Nephron progenitor cell (in vitro differentiated cells): ENCODE measurements at regions not wholly inside any gene's neighbourhood (a gene's known extent, or its start where the extent isn't known, plus 50 kb on each side); places are given as distances from the start of the nearest gene placed in this dataset.

ENCODE experiments used
- DNase-seq: peaks from one replicate; pipeline ENCODE4 v3.0.0; 2021
- H3K27ac Mint-ChIP-seq: 2 replicates; pipeline ENCODE4 v1.8.0; 2021; ENCODE audit warnings: mild to moderate bottlenecking, moderate library complexity, mixed read lengths
- H3K27me3 Mint-ChIP-seq: 2 replicates; pipeline ENCODE4 v1.8.0; 2021; ENCODE audit warnings: mild to moderate bottlenecking, low read depth, mixed read lengths; ENCODE audit not compliant: poor library complexity
- H3K36me3 Mint-ChIP-seq: 2 replicates; pipeline ENCODE4 v1.8.0; 2021; ENCODE audit warnings: low read depth, mixed read lengths
- H3K4me1 Mint-ChIP-seq: 2 replicates; pipeline ENCODE4 v1.8.0; 2021; ENCODE audit warnings: mixed read lengths
- H3K4me3 Mint-ChIP-seq: 2 replicates; pipeline ENCODE4 v1.8.0; 2021; ENCODE audit warnings: mild to moderate bottlenecking, moderate library complexity, mixed read lengths
- H3K9me3 Mint-ChIP-seq: 2 replicates; pipeline ENCODE4 v1.8.0; 2021; ENCODE audit warnings: mild to moderate bottlenecking, moderate library complexity, mixed read lengths
- TF ChIP-seq, protein P1 (sequence below): fragments of 200-600 bp; sonication (generic); IDR thresholded peaks from 2 replicates; pipeline ENCODE4 v1.5.0; 2021; ENCODE audit warnings: antibody characterized with exemption

DNA sequence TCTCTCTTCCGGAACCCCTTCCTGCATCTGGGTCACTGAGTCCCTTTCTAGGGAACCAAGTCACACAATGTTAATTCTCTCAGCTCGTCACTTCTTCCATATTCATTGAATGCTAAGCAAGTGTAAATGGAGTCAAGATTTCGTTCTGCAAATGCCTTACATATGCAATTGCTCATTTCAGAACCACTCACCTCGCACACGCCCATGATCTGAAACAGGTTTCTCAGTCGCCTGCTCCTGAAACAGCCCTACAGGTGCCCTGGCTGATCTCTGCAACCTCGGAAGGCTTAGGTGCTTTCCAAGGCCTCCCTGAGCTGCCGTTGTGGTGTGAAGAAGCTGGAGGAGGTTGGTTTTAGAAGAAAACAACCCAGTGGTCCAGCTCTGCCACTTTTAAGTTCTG is 100.8 kb upstream of the MSX1 start:
- TF ChIP-seq, protein P1, sequence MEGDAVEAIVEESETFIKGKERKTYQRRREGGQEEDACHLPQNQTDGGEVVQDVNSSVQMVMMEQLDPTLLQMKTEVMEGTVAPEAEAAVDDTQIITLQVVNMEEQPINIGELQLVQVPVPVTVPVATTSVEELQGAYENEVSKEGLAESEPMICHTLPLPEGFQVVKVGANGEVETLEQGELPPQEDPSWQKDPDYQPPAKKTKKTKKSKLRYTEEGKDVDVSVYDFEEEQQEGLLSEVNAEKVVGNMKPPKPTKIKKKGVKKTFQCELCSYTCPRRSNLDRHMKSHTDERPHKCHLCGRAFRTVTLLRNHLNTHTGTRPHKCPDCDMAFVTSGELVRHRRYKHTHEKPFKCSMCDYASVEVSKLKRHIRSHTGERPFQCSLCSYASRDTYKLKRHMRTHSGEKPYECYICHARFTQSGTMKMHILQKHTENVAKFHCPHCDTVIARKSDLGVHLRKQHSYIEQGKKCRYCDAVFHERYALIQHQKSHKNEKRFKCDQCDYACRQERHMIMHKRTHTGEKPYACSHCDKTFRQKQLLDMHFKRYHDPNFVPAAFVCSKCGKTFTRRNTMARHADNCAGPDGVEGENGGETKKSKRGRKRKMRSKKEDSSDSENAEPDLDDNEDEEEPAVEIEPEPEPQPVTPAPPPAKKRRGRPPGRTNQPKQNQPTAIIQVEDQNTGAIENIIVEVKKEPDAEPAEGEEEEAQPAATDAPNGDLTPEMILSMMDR = no peak
- no peak overlapping the region for H3K4me3 Mint-ChIP-seq

DNA sequence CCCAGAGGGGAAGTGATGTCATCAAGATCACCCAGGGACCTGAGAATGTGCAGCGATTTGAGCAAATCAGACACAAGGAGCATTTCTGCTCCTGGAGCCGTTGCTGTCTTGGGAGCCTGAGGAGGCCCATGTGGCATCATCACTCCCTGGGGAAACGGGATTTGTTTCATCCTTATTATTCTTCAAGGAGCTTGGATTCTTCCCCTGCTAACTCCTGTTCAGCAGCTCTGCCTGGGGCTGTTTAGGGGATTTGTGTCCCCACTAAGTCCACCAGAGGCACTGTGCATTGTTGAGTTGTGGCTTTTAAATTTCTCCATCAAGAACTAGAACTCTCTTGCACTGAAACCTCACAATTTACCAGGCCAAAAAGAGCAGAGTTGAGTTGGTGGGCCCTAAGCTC is 104.2 kb upstream of the MSX1 start:
- Mint-ChIP-seq H3K9me3 (no peaks in the 10 kb centered on the region), H3K36me3 (no peaks in the 10 kb centered on the region), H3K27ac (no peak overlapping the region), H3K4me1 (peaks cover 100% of the 10 kb centered on the region), H3K27me3 (peaks cover 11% of the 10 kb centered on the region), H3K4me3 (no peak overlapping the region)
- TF ChIP-seq, protein P1 = no peak
- no peak for DNase-seq

More for the DNA sequence above, 100.8 kb upstream of the MSX1 start:
- H3K9me3 Mint-ChIP-seq = no peaks in the 10 kb centered on the region
- H3K36me3 Mint-ChIP-seq = no peaks in the 10 kb centered on the region
- no peak for DNase-seq
- no peak overlapping the region for H3K27ac Mint-ChIP-seq
- H3K4me1 Mint-ChIP-seq = peaks cover 100% of the 10 kb centered on the region
- peaks cover 13% of the 10 kb centered on the region for H3K27me3 Mint-ChIP-seq

DNA sequence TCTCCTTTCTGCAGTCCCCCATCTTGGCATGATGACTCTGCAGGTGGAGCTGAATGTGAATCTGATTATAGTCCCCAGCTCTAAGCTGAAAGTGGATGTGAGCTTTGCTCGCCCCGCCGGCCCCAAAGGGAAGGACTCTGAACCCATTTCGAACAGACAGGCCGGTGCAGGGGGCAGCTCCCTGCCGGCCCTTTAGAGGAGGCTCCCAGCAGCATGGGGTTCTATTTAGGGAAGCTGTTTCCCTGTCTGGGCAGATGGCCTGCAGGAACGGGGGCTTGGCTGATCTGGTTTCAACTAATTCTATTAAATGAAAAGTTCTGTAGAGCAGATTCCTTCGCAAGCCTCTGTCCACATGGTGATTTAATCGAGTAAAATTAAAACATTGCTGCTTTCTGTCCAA is 104.8 kb upstream of the MSX1 start:
- DNase-seq = no peak
- H3K36me3 Mint-ChIP-seq = no peaks in the 10 kb centered on the region
- peaks cover 100% of the 10 kb centered on the region for H3K4me1 Mint-ChIP-seq
- H3K27ac Mint-ChIP-seq = no peak overlapping the region
- peak overlapping the region; percentile 12 for H3K4me3 Mint-ChIP-seq
- TF ChIP-seq, protein P1 = no peak
- H3K9me3 Mint-ChIP-seq = no peaks in the 10 kb centered on the region
- H3K27me3 Mint-ChIP-seq = peaks cover 5% of the 10 kb centered on the region

DNA sequence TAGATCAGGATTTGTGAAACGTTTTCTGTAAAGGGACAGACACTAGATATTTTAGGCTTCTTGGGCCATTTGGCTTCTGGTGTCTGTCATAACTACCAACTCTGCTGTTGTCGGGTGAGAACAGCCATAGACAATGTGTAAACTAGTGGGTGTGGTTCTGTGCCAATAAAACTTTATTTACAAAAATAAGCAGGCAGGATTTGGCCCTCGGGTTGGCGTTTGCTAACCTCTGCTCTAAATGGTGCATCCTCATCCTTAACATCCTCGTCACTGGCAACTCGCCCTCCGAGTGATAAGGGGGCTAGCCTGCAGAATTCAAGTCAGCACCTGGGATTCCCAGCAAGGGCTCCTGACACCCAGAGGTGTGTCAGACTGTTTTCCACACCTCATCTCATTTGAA is 105.8 kb upstream of the MSX1 start:
- Mint-ChIP-seq H3K27me3 (peaks cover 4% of the 10 kb centered on the region), H3K36me3 (no peaks in the 10 kb centered on the region), H3K4me3 (peak overlapping the region; percentile 40), H3K9me3 (no peaks in the 10 kb centered on the region), H3K27ac (peak overlapping the region; percentile 98), H3K4me1 (peaks cover 100% of the 10 kb centered on the region)
- DNase-seq = no peak
- TF ChIP-seq, protein P1 = no peak

DNA sequence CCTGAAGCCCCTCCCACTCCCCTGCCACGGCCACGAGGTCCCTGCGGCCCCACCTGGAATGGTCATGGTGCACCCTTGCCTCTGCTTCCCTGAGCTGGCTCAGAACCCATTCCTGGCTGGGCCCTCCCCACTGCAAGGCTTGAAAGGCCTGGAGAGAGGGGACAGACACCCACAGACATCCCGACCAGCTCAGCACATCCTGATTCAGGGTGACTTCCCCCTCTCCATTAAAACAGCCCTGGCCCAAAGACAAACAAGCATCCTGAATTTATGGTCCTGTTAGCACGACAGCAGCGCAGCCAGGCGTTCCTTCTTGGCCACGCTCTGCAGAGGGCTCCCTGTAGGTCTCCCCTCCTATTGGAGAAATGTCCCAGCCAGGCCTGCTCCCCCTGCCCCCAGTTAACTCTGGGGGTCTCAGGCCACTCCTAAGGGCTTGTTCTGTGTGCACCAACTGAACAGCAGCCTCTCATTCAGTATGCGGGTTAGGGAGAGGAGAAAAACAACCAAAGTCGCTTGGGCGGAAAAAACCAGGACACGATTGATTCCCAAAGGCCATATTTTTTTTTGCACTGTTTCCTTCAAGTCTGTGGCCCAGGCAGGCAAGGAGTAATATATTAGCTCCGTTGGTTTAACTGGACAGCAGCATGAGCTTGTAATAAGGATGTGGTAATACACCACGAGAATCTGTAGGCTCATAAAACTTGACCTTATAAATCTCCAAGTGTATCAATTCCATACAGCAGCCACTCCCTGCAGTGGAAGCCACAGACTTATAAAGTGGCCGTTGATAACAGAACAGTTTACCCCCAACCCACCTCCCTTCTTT is 106.7 kb upstream of the MSX1 start:
- H3K27ac Mint-ChIP-seq = peak overlapping the region; percentile 98
- H3K9me3 Mint-ChIP-seq = peaks cover 4% of the 10 kb centered on the region
- DNase-seq = peak; percentile 60

More for the DNA sequence above, 106.7 kb upstream of the MSX1 start:
- TF ChIP-seq, protein P1 = no peak
- Mint-ChIP-seq H3K4me1 (peaks cover 99% of the 10 kb centered on the region), H3K4me3 (peak overlapping the region; percentile 61), H3K36me3 (no peaks in the 10 kb centered on the region), H3K27me3 (peaks cover 7% of the 10 kb centered on the region)
